ENCODE measurements at regions not wholly inside any gene's neighbourhood (a gene's known extent, or its start where the extent isn't known, plus 50 kb on each side); places are given as distances from the start of the nearest gene placed in this dataset.
"Not testable (repeated sequence)": the region's sequence is repeated elsewhere in the genome, so short reads cannot be mapped to it uniquely, and the experiment has no call there.

DNA sequence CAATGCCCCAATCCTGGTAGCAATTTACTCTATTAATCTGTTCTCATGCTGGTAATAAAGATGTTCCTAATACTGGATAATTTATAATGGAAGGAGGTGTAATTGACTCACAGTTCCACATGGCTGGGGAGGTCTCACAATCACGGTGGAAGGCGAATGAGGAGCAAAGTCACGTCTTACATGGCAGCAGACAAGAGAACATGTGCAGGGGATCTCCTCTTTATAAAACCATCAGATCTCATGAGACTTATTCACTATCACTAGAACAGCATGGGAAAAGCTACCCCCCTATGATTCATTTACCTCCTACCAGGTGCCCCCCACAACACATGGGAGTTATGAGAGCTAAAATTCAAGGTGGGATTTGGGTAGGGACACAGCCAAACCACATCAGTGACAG is 872.2 kb downstream of the ANKRD7 start:
- TF ChIP-seq, protein P1, sequence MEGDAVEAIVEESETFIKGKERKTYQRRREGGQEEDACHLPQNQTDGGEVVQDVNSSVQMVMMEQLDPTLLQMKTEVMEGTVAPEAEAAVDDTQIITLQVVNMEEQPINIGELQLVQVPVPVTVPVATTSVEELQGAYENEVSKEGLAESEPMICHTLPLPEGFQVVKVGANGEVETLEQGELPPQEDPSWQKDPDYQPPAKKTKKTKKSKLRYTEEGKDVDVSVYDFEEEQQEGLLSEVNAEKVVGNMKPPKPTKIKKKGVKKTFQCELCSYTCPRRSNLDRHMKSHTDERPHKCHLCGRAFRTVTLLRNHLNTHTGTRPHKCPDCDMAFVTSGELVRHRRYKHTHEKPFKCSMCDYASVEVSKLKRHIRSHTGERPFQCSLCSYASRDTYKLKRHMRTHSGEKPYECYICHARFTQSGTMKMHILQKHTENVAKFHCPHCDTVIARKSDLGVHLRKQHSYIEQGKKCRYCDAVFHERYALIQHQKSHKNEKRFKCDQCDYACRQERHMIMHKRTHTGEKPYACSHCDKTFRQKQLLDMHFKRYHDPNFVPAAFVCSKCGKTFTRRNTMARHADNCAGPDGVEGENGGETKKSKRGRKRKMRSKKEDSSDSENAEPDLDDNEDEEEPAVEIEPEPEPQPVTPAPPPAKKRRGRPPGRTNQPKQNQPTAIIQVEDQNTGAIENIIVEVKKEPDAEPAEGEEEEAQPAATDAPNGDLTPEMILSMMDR (conservative IDR thresholded peaks at IDR 0.05; ENCODE audit: low read depth, low read length) = no peak
- no peak for DNase-seq (ENCODE audit: low read depth)
- H3K4me3 ChIP-seq (ENCODE audit: low read depth, low read length) = no peak overlapping the region

DNA sequence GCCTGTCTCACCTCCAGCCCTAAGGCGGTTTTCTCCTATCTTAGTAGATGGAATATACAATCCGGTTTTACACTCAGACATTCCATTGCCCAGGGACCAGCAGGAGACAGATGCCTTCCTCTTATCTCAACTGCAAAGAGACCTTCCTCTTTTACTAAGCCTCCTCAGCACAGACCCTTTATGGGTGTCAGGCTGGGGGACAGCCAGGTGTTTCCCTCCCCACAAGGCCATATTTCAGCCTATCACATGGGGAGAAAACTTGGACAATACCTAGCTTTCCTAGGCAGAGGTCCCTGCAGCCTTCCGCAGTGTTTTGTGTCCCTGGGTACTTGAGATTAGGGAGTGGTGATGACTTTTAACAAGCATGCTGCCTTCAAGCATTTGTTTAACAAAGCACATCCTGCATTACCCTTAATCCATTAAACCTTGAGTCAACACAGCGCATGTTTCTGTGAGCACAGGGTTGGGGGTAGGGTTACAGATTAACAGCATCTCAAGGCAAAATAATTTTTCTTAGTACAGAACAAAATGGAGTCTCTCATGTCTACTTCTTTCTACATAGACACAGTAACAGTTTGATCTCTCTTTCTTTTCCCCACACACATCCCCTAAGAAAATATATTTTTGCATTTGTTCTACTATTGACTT is 876.2 kb downstream of the ANKRD7 start:
- not testable (repeated sequence) for H3K4me3 ChIP-seq (ENCODE audit: low read depth, low read length); DNase-seq (ENCODE audit: low read depth)

DNA sequence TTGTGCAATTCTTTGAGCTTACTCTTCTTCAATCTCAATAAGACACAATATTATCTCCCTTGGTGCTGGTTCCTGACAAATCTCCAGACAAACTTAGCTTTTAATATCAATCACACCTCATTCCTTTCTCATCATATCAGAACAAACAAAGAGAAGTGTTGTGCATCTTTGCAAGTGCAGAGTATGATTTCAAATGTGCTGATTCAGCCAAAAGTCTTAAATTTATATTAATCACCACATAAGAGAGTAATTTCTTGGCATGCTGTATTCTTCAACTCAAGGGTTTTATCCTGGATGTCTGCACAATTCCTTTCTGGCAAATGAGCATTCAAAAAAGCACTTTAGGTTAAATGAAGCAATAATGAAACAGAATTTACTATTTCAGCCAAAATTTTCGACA is 877.8 kb downstream of the ANKRD7 start:
- TF ChIP-seq, protein P1 (conservative IDR thresholded peaks at IDR 0.05; ENCODE audit: low read depth, low read length) = no peak
- no peak for DNase-seq (ENCODE audit: low read depth)
- no peak overlapping the region for H3K4me3 ChIP-seq (ENCODE audit: low read depth, low read length)

DNA sequence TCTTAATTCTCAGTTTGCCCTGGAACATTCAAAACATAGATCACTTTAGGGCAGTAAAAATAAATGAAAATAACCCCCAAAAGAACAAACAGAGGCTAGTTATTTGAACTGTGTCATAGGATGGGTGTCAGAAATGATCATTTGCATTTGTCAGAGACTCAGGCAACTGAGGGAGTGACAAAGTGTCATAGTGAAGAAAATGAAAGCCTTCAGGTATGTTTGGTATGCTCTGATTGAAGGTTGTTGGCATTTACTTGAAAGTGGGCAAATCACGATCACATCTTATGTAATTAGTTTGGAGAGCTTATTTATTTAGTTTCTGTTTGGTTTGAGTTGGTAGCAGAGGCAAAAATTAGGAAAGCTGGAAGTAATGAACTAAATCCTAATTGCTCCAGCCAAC is 880.9 kb downstream of the ANKRD7 start:
- no peak for DNase-seq (ENCODE audit: low read depth)
- TF ChIP-seq, protein P1 (conservative IDR thresholded peaks at IDR 0.05; ENCODE audit: low read depth, low read length) = no peak
- H3K4me3 ChIP-seq (ENCODE audit: low read depth, low read length) = no peak overlapping the region

DNA sequence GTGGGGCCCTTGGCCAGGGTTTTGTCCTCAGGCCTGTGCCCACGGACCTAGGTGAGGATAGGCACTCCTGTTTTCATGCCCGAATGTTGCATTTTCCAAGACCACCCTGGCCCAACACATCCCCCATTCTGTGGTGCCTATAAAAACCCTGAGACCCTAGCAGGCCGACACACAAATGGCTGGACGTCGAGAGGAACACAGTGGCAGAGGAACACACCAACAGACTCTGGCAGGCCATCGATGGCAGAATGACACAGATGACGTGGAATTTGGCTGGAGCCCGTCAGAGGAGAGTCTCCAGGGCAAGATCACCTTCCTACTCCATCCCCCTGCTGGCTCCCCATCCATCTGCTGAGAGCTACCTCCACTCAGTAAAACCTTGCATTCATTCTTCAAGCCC is 898.8 kb downstream of the ANKRD7 start:
- H3K4me3 ChIP-seq (ENCODE audit: low read depth, low read length) = no peak overlapping the region
- TF ChIP-seq, protein P1 (conservative IDR thresholded peaks at IDR 0.05; ENCODE audit: low read depth, low read length) = no peak
- no peak for DNase-seq (ENCODE audit: low read depth)

DNA sequence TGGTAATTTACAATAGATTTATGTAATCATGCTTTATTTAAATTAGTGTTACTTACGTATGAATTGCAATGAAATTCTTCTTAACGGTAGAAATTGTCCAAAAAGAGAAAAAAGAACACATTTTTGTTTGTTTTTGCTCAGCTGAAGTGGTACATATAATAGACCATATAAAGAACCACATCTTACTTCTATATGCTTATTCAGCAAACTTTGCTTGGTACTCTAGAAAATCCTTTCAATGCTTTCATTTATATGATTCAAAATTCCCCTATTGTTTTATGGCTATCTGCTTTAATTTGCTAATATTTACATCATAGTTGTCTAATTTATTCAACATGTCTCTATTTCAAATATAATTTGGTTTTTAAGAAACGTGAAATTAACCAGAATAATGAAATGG is 903.2 kb downstream of the ANKRD7 start:
- no peak for DNase-seq (ENCODE audit: low read depth)

DNA sequence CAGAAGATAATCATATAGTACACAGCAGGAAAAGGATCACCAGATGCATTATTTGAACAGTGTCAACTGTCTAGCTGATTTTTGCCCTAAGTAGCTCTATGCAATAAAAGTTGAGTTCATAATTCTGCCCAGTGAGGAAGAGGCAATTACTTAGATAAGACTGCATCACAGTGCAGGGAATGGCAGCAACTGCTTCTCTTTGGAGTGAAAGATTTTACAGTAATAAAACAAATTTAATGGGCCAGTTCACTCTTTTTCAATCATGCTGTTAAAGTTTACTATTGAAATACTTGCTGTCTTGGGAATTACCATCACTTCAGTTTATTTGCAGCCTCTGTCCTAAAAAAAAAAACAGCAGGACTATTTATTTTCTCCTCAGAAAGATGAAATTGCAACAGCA is 907.9 kb downstream of the ANKRD7 start:
- TF ChIP-seq, protein P1 (conservative IDR thresholded peaks at IDR 0.05; ENCODE audit: low read depth, low read length) = no peak
- DNase-seq (ENCODE audit: low read depth) = no peak
- no peak overlapping the region for H3K4me3 ChIP-seq (ENCODE audit: low read depth, low read length)

More for the DNA sequence above, 903.2 kb downstream of the ANKRD7 start:
- no peak overlapping the region for H3K4me3 ChIP-seq (ENCODE audit: low read depth, low read length)
- TF ChIP-seq, protein P1 (conservative IDR thresholded peaks at IDR 0.05; ENCODE audit: low read depth, low read length) = no peak

Measured in choroid plexus epithelial cell (primary cell).